ENCODE measurements at regions not wholly inside any gene's neighbourhood (a gene's known extent, or its start where the extent isn't known, plus 50 kb on each side); places are given as distances from the start of the nearest gene placed in this dataset.

- no peaks in the 10 kb centered on the region for H3F3A ChIP-seq (replicated peaks; ENCODE audit: low read depth)
- no peak overlapping the region for H3K4me2 ChIP-seq
- Mint-ChIP-seq H3K36me3 (ENCODE audit: low read depth) (0 out of 3 replicates have a peak, but pooled peaks cover 4% of the 10 kb centered on the region), H3K27me3 (ENCODE audit: insufficient read depth, low read depth, poor library complexity) (no peaks in the 10 kb centered on the region), H3K27ac (no peak overlapping the region), H3K9me3 (peaks cover 2% of the 10 kb centered on the region; the same call in 2 of the 3 replicates), H3K4me3 (no peak overlapping the region), H3K4me1 (no peaks in the 10 kb centered on the region)
- no peak for ATAC-seq
- no peaks in the 10 kb centered on the region for H3K4me1 ChIP-seq (ENCODE audit: insufficient read depth)
- no peaks in the 10 kb centered on the region for H4K20me1 ChIP-seq (replicated peaks; ENCODE audit: insufficient read depth)
- H3K4me3 ChIP-seq, result no peak overlapping the region
- TF ChIP-seq EZH2 (IDR thresholded peaks at IDR 0.05; ENCODE audit: low read depth, unreplicated experiment), result no peak
- no peak for TF ChIP-seq EZH2phosphoT487 (IDR thresholded peaks at IDR 0.05; ENCODE audit: unreplicated experiment)
- no peak for TF ChIP-seq ETS1 (IDR thresholded peaks at IDR 0.05)
- no peak for TF ChIP-seq POLR2AphosphoS5 (IDR thresholded peaks at IDR 0.05; ENCODE audit: low read depth)
- no peak for TF ChIP-seq CTCF (conservative IDR thresholded peaks at IDR 0.05; ENCODE audit: low read depth in 2 of 2)
- no peak for TF ChIP-seq REST (IDR thresholded peaks at IDR 0.05; ENCODE audit: unreplicated experiment)
- TF ChIP-seq NANOG (IDR thresholded peaks at IDR 0.05; ENCODE audit: borderline replicate concordance), result no peak
- TF ChIP-seq ZNF462 (CRISPR knock-in tag; IDR thresholded peaks at IDR 0.05), result no peak
- no peak for TF ChIP-seq ZNF114 (CRISPR knock-in tag; IDR thresholded peaks at IDR 0.05)
- TF ChIP-seq STAT1 (IDR thresholded peaks at IDR 0.05; ENCODE audit: unreplicated experiment), result no peak
- H3K27ac ChIP-seq (ENCODE audit: low read depth), result no peak overlapping the region
- peaks cover 11% of the 10 kb centered on the region; the same call in 1 of the 2 replicates for H3K9me2 ChIP-seq (ENCODE audit: insufficient read depth)
- no peak overlapping the region for H2AFZ ChIP-seq
- no peaks in the 10 kb centered on the region for H3K27me3 ChIP-seq (ENCODE audit: insufficient read depth)
- no peak for DNase-seq (ENCODE audit: low spot score)
- no peaks in the 10 kb centered on the region for H3K79me2 ChIP-seq (replicated peaks; ENCODE audit: insufficient read depth)
- no peaks in the 10 kb centered on the region for H3K36me3 ChIP-seq (ENCODE audit: insufficient read depth)
These were observed 94.7 kb upstream of the FERD3L start for GRCh38 chr7:19239951-19240350.
